Fibroblast of lung (primary cell): ENCODE measurements at regions not wholly inside any gene's neighbourhood (a gene's known extent, or its start where the extent isn't known, plus 50 kb on each side); places are given as distances from the start of the nearest gene placed in this dataset.
A peak's percentile ranks its signal among the peaks of the same experiment; 100 is the strongest.

Source experiments
- DNase-seq, 2 donors: peaks; one replicate each; pipeline versions ENCODE4 v3.0.0 to v3.0.0-alpha.2; 2010; ENCODE audit warnings: low read depth in 2 of 2
- H2AFZ ChIP-seq: 2 replicates; pipeline ENCODE4 v1.5.1; 2012; ENCODE audit warnings: low read length, control low read depth, inconsistent platforms
- H3K27ac ChIP-seq: 2 replicates; pipeline ENCODE4 v1.5.1; 2011; ENCODE audit warnings: low read length, control low read depth; ENCODE audit not compliant: insufficient read depth
- H3K27me3 ChIP-seq: 2 replicates; pipeline ENCODE4 v1.5.1; 2011; ENCODE audit warnings: mild to moderate bottlenecking, low read length; ENCODE audit not compliant: control insufficient read depth, insufficient read depth
- H3K36me3 ChIP-seq: 2 replicates; pipeline ENCODE4 v1.5.1; 2011; ENCODE audit warnings: low read length; ENCODE audit not compliant: control insufficient read depth, insufficient read depth
- H3K4me1 ChIP-seq: 2 replicates; pipeline ENCODE4 v1.5.1; 2011; ENCODE audit warnings: low read length; ENCODE audit not compliant: control insufficient read depth, insufficient read depth; ENCODE audit errors: extremely low read depth
- H3K4me2 ChIP-seq: 2 replicates; pipeline ENCODE4 v1.5.1; 2011; ENCODE audit warnings: low read length, control low read depth; ENCODE audit not compliant: insufficient read depth; ENCODE audit errors: extremely low read depth
- H3K4me3 ChIP-seq, 4 experiments: fragments of 200-600 bp in 1 of 4; sonication (generic) in 1 of 4; replicated peaks in 1 of 4; 2 replicates each; pipeline ENCODE4 v1.5.1; 2011 to 2016; ENCODE audit warnings: low read length in 4 of 4, low read depth in 3 of 4, mild to moderate bottlenecking in 3 of 4, control low read depth in 2 of 4, inconsistent platforms in 1 of 4, mixed read lengths in 1 of 4; ENCODE audit not compliant: insufficient read depth in 1 of 4; ENCODE audit errors: control extremely low read depth in 1 of 4
- H3K79me2 ChIP-seq: 2 replicates; pipeline ENCODE4 v1.5.1; 2012; ENCODE audit warnings: mild to moderate bottlenecking, low read length, inconsistent platforms; ENCODE audit not compliant: control insufficient read depth, insufficient read depth
- H3K9ac ChIP-seq: 2 replicates; pipeline ENCODE4 v1.5.1; 2011; ENCODE audit warnings: mild to moderate bottlenecking, low read length, control low read depth; ENCODE audit not compliant: insufficient read depth
- H3K9me3 ChIP-seq: 2 replicates; pipeline ENCODE4 v1.5.1; 2012; ENCODE audit warnings: low read depth, low read length; ENCODE audit not compliant: control insufficient read depth, insufficient read depth
- H4K20me1 ChIP-seq: 2 replicates; pipeline ENCODE4 v1.5.1; 2011; ENCODE audit warnings: low read length; ENCODE audit not compliant: control insufficient read depth, insufficient read depth; ENCODE audit errors: extremely low read depth
- EZH2 ChIP-seq: IDR thresholded peaks from 2 replicates; pipeline ENCODE4 v1.5.1; 2012; ENCODE audit warnings: low read length, control low read depth, mild to moderate bottlenecking; ENCODE audit errors: missing control alignments
- TF ChIP-seq, protein P1 (sequence below), 2 donors: IDR thresholded peaks in 1 of 2; conservative IDR thresholded peaks in 1 of 2; 1 replicate in 1 of 2; 2 replicates in 1 of 2; pipeline ENCODE4 v1.5.1; 2011 to 2012; ENCODE audit warnings: low read length in 2 of 2, control low read depth in 1 of 2, inconsistent platforms in 1 of 2, low read depth in 1 of 2, mild to moderate bottlenecking in 1 of 2

DNA sequence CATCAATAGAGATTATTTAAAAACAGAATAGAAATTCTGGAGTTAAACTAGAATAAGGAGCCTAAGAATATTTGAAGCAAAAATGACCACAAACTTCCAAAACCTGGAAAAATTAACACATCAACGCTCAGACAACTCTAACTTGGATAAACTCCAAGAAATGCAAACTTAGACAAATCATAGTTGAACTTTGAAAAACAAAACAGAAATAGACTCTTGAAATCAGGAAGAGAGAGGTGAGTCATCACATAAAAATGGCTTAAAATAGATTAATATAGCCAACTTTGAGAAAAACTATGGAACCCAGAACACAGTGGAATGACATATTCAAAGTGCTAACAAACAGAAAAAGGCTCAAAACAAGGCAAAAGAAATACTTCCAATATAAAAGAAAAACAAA, 974.2 kb downstream of the JRKL start:
- Histone ChIP-seq H3K27me3 (no peaks in the 10 kb centered on the region), H3K4me1 (no peaks in the 10 kb centered on the region), H3K4me3 (no peak overlapping the region), H4K20me1 (no peaks in the 10 kb centered on the region), H3K79me2 (no peaks in the 10 kb centered on the region), H3K27ac (no peak overlapping the region), H3K36me3 (no peaks in the 10 kb centered on the region), H3K9me3 (no peaks in the 10 kb centered on the region), H2AFZ (no peak overlapping the region), H3K9ac (no peak overlapping the region), H3K4me2 (no peak overlapping the region)
- TF ChIP-seq, protein P1, sequence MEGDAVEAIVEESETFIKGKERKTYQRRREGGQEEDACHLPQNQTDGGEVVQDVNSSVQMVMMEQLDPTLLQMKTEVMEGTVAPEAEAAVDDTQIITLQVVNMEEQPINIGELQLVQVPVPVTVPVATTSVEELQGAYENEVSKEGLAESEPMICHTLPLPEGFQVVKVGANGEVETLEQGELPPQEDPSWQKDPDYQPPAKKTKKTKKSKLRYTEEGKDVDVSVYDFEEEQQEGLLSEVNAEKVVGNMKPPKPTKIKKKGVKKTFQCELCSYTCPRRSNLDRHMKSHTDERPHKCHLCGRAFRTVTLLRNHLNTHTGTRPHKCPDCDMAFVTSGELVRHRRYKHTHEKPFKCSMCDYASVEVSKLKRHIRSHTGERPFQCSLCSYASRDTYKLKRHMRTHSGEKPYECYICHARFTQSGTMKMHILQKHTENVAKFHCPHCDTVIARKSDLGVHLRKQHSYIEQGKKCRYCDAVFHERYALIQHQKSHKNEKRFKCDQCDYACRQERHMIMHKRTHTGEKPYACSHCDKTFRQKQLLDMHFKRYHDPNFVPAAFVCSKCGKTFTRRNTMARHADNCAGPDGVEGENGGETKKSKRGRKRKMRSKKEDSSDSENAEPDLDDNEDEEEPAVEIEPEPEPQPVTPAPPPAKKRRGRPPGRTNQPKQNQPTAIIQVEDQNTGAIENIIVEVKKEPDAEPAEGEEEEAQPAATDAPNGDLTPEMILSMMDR (conservative IDR thresholded peaks at IDR 0.05 in 1 of 2, IDR thresholded peaks at IDR 0.05 in 1 of 2; ENCODE audit: low read depth in 1 of 2, low read length in 2 of 2), result no peak
- no peak for TF ChIP-seq EZH2
- peak; percentile 54 to 65 for DNase-seq

DNA sequence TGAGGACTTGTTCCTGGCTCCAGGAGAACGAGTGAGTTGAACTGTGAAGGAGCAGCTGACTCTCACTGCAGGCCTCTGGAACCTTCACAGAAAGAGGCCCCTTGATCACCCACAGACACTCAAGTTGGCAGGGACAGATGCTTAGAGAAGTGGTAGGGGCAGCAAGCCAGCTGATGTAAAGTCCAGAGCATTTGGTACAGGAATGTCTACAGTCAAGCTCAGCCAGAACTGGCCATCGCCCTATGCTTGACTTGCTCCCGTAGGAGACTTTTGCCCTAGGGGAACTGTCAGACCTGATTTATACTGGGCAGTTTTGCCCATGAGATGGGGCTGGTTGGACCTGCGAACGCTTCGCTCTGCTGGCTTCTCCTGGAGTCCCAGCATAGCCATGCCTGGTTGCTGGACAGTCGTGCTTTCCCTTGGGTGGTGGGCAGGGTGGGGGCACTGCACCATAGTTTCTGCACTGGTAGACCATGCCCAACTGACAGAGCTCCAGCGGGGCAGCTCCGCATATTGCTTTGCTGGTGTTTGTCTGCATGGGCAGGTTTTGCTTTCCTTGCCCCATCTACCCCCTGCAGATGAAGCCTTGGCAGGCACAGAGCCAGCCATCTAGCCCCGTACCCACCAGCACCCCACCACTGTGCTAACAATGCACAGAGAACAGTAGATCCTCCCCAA, 977.7 kb downstream of the JRKL start:
- Histone ChIP-seq H3K27ac (no peak overlapping the region), H3K9ac (no peak overlapping the region), H3K4me3 (no peak overlapping the region), H3K4me2 (no peak overlapping the region), H3K27me3 (no peaks in the 10 kb centered on the region), H3K4me1 (no peaks in the 10 kb centered on the region), H3K79me2 (no peaks in the 10 kb centered on the region), H3K36me3 (no peaks in the 10 kb centered on the region), H2AFZ (no peak overlapping the region), H3K9me3 (no peaks in the 10 kb centered on the region), H4K20me1 (no peaks in the 10 kb centered on the region)
- TF ChIP-seq EZH2, result no peak
- TF ChIP-seq, protein P1 (conservative IDR thresholded peaks at IDR 0.05 in 1 of 2, IDR thresholded peaks at IDR 0.05 in 1 of 2; ENCODE audit: low read depth in 1 of 2, low read length in 2 of 2), result no peak
- no peak for DNase-seq

DNA sequence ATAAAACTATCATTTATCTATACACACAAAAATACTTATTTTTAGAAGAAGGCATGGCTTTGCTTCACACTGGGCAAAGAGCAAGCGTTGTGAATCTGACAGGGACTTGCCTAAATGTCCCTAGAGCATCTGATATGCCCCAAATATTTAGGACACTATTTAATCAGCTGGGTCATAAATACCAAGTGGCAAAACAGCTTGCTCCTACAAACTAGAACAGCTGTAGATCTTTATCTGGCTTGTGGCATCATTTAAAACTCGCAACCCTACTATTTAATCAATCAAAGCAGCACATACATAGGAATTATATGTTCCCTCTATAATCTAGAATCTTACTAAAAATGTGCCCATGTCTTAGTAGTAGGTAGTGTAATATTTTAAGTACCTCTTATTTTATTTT, 999.5 kb downstream of the JRKL start:
- no peak overlapping the region for H3K27ac ChIP-seq
- H3K36me3 ChIP-seq, result no peaks in the 10 kb centered on the region
- H4K20me1 ChIP-seq, result no peaks in the 10 kb centered on the region
- no peaks in the 10 kb centered on the region for H3K4me1 ChIP-seq
- no peak overlapping the region for H3K4me2 ChIP-seq
- no peak overlapping the region for H3K4me3 ChIP-seq
- no peak overlapping the region for H2AFZ ChIP-seq
- DNase-seq, result no peak
- no peak overlapping the region for H3K9ac ChIP-seq
- no peaks in the 10 kb centered on the region for H3K9me3 ChIP-seq
- TF ChIP-seq, protein P1 (conservative IDR thresholded peaks at IDR 0.05 in 1 of 2, IDR thresholded peaks at IDR 0.05 in 1 of 2; ENCODE audit: low read depth in 1 of 2, low read length in 2 of 2), result no peak
- no peak for TF ChIP-seq EZH2
- no peaks in the 10 kb centered on the region for H3K27me3 ChIP-seq
- no peaks in the 10 kb centered on the region for H3K79me2 ChIP-seq
